Smooth muscle cell of the brain vasculature (primary cell): ENCODE measurements at regions not wholly inside any gene's neighbourhood (a gene's known extent, or its start where the extent isn't known, plus 50 kb on each side); places are given as distances from the start of the nearest gene placed in this dataset.

Source experiments
- DNase-seq: peaks from one replicate; pipeline ENCODE4 v3.0.0-alpha.2; 2012; ENCODE audit warnings: low read depth, low spot score

- DNase-seq = no peak
These were observed 1089.5 kb downstream of the BCL11B start for GRCh38 chr14:98182393-98183055.

- no peak for DNase-seq
These were observed 1088.4 kb downstream of the BCL11B start for GRCh38 chr14:98183556-98183955.

DNA sequence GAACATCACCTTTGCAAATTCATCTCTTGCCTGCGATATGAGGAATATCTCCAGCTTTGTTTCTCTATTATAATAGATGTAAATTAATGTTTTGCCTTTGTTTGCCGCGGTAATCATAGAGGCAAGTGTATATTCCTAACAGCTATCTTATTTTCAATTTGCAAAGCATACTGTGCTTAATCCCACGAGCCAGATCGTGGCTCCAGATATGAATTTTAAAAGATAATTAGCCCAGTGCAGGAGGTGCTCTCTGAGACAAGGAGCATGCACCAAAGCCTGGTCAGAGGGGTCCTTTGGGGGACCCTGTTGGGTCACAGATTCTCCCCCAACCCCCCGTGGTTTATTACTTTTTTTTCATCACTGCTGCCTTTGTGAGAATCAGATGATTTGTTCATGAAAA lies 1087.5 kb downstream of the BCL11B start:
- no peak for DNase-seq

DNA sequence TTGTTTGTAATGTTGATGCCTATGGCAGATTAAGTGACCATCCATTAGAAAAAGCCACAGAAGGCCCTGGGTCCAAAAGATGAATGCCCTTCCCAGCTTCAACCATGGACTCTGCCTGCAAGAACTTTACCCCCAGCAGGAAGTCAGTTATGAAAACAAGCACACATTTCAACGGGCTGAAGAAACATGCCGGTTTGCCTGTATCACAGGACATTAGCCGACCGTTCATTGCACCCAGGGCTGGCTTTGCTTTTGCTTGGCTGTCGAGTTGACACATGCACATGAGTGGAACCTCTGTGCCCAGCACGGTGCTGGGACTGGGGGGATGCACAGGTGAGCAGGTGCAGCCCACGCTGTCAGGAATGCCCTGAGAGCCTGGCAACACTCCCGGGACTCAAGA lies 1087.0 kb downstream of the BCL11B start:
- no peak for DNase-seq

- no peak for DNase-seq
These were observed 1085.9 kb downstream of the BCL11B start for GRCh38 chr14:98186140-98186539.

DNA sequence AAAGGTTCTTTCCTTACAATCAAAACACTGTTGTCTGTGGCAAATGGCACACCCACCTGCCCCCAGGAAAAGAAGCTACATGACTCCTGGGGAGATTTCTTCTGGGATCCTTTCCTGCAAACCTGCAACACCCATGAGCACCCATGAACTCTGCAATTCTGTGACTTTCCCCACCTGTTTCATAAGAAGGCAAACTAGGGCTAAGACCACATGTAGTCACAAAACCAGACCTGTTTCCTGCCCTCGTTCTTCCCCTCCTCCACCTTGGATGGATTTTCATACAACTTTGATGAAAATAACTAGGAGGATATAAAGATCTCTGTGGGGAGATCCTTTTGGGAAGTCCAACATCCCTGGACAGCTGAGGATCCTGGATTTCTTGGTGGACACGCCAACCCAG lies 1084.7 kb downstream of the BCL11B start:
- DNase-seq = no peak

DNA sequence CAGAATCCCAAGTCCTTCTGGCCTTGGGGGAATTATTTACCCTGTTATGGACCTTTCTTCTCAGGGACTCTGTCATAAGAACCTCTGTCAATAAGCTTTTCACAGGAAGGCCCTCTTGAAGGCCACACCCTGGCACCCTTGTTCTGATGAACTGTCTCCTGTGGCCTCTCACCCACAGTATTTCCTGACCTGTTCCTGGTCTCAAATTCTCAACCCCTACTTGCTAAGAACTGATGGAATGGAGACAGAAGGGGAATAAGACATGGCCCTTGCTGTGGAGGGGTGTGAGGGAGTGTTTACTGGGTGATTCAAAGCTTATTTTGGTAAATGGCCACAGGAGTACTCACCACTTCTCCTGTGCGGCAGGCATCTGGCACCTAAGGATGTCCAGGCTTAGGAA lies 1082.9 kb downstream of the BCL11B start:
- no peak for DNase-seq

- no peak for DNase-seq
These were observed 1082.5 kb downstream of the BCL11B start for GRCh38 chr14:98189511-98189910.

- DNase-seq = no peak
These were observed 1082.1 kb downstream of the BCL11B start for GRCh38 chr14:98189944-98190343.

- no peak for DNase-seq
These were observed 1079.1 kb downstream of the BCL11B start for GRCh38 chr14:98192946-98193345.

- DNase-seq = no peak
These were observed 1077.2 kb downstream of the BCL11B start for GRCh38 chr14:98194821-98195220.

DNA sequence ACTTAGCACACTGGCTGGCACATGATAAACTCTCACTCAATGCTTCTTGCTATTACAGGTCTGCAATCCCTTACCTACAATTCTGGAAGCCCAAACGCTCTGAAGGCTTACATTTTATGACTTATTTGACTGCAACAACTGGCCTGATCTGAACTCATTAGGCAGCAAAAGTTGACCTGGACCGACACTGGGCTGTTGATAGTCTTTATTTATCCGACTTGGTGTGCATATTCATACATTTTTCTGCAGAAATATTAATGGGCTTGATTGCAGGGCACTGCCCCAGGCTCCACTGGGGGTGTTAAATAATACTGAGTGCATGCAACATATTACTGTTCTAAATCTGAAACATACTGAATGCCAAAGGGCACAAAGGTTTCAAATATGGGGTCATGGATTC lies 1076.7 kb downstream of the BCL11B start:
- no peak for DNase-seq

DNA sequence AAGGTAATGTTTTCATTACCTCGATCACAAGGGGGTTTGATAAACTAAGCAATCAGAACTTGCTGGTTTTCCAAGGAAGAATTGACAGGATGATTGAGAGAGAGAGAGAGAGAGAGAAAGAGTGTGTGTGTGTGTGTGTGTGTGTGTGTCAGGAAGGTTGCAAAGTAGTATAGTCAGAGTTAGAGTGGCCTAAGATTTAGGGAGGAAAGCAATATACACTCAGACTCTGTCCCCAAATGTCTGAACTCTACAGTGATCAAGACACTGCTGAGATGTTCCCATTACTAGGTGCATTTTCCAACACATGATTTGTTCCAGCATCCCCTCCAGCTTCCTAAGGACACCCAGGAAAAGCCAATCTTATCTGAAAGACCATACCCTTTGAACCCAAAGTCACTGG lies 1074.1 kb downstream of the BCL11B start:
- no peak for DNase-seq

DNA sequence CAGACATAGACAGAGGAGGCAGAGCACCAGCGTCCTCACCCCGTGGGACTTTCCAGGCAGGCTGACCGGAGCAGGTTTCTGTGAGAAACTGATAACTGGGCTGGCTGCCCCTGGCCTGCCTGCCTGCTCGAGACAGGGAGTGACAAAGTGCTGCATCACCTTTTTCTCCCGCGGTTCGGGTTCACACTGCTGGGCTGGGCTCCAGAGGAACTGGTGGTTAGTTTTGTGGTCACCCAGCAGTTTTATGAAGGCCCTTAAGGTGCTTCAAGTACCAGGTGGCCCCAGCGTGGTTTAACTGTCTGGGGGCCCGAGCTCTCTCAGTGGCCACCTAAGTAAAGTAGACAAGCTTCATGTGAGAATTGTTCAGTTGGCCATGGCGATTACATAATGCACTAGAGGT lies 1073.6 kb downstream of the BCL11B start:
- no peak for DNase-seq

DNA sequence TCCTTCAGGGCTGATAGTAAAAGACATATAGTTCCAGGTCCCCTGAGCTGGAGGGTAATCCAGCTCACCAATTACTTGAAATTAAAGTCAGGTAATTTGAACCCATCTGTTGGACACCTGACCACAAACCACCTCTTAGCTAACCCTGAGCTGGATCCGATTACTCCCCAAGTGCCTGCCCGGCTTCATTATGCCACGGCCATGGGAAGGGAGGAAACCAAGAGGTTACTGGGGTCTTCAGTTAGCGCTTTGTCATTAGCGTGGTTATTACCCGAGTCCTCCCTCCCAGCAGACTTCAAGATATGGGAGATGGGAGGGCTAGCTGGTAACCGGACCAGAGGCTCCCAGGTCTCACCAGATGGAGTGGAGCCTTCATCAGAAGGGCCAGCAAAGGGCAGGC lies 1071.4 kb downstream of the BCL11B start:
- DNase-seq = no peak

- DNase-seq = no peak
These were observed 1068.6 kb downstream of the BCL11B start for GRCh38 chr14:98203421-98203820.

GRCh38 chr14:98204139-98204538 lies 1067.9 kb downstream of the BCL11B start:
- DNase-seq = no peak

- DNase-seq = no peak
These were observed 1064.6 kb downstream of the BCL11B start for GRCh38 chr14:98207415-98207814.

DNA sequence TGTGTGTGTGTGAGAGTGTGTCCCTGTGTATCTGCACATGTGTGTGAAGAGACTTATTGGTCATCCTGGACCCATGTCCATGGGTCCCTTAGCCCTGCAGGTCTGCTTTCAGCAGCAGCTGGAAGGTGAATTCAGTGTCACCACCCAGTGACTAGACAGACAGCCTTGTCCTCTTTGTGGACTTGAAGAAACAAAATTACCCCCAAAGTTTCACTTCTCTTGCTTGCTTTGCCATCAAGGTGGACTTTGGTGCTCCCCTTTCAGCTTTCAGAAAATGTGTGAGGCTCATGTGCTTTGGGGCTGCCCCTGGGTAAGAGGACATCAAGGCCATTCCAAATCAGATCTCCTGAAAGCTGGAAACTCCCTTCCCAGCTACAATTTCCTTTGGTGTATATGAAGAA lies 1063.8 kb downstream of the BCL11B start:
- no peak for DNase-seq

- no peak for DNase-seq
These were observed 1063.1 kb downstream of the BCL11B start for GRCh38 chr14:98208943-98209342.

DNA sequence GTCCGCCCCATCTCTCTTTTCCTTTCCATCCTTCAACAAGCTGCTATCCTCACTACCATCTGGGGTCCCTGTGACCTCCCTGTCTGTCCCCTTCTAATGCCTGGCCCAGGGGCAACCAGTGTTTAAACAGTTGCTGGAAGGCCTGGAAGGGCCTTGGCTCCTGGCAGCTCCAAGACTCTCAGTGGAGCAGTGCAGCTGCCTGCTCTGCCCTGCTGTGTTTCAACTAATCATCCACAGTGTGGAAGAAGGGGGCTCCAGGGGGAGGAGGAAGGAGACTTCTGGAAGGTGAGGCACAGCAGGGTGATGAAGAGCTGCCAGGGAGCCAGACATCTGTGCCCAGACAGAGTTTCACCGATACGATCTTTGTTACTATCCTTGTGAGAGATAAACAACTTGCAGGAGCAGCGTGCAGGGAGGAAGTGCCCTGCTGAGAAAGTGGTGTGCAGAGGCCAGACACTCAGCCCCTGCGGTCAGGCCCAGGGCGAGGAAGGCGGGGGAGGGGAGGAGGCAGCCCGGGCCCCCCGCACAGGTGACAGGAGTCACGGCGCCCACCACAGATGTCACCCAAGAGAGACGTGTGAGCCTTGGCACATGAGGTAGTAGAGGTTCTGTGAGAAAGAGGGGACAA lies 1061.8 kb downstream of the BCL11B start:
- no peak for DNase-seq

DNA sequence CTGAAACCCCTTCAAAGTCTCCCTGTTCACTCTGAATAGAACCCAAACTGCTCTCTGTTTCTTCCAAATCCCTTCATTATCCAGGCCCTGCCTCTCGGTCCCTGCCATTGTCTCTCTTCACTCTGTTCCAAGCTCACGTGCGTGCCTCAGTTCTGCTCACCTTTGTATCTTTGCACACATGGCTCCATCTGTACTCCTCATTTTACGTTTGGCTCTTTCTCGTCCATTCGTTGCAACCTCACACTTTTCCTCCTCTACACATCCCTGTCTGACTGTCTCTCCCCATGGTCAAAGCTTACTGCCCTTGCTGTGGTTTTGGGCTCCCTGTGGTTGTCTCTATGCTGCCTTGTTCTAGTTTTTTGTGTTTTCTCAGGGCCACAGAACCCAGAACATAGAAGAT lies 1054.5 kb downstream of the BCL11B start:
- no peak for DNase-seq

DNA sequence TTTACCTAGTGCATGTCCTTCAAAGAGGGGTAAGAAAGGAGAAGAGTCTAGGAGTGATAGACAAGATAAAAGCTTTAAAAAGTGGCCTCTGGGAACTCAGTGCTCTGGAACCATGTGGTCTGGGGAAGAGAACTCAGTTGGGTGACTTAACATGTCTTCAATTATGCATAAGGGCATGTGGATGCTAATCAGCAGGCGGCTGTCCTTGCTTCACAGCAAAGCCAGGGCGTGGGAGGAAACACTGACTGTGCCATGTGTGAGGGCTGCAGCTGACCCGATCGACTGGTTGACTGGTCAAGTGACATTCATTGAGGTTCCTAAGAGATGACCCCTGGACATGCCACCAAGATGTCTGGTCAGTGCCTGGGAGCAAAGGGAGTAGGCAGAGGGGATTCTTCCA lies 1053.8 kb downstream of the BCL11B start:
- no peak for DNase-seq

DNA sequence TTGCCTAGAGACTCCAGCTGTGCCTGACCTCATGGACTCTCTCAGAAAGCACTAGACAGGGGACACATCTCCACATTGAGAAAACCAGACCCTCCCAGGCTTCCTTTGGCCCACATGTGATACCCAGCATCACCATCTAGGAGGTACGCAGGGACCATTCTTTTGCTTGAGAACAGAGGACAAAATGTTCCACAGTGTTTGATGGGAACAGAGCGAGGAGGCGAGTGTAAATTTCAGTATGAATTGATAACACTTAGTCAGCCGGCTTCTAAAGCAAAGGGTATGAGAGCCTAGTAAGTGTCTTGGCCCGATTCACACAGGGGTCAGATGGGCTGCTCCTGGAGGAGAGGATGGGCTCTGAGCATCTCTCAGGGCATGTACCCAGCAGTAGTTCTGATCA lies 1052.4 kb downstream of the BCL11B start:
- DNase-seq = no peak
